OCI-LY7 (cell line): ENCODE measurements at regions not wholly inside any gene's neighbourhood (a gene's known extent, or its start where the extent isn't known, plus 50 kb on each side); places are given as distances from the start of the nearest gene placed in this dataset.

Experiments used
- BruUV-seq: library from RNA; stranded (reverse); fragments of 400-500 nt; replicated peaks from 2 replicates; lab custom pipeline; 2021; lab: Mats Ljungman, UMichigan
- CTCF ChIA-PET: fragments of 300-600 bp; sonication (Branson Sonifier 250); formaldehyde crosslinking; loops from one replicate; lab custom pipeline; 2022; ENCODE audit warnings: antibody characterized with exemption; ENCODE audit not compliant: unreplicated experiment; lab: Charles Lee
- POLR2A ChIA-PET: fragments of 300-600 bp; sonication (Branson Sonifier 250); formaldehyde crosslinking; loops from one replicate; lab custom pipeline; 2022; ENCODE audit warnings: antibody characterized with exemption; lab: Charles Lee
- DNase-seq: peaks from one replicate; pipeline ENCODE4 v3.0.0-alpha.2; 2015; ENCODE audit warnings: low spot score
- H2AFZ ChIP-seq: fragments of 200-600 bp; sonication (generic), shearing (Covaris generic); 2 replicates; pipeline ENCODE4 v1.6.1; 2014; ENCODE audit warnings: mild to moderate bottlenecking, antibody characterized with exemption, low read length, moderate library complexity
- H3K27ac ChIP-seq: fragments of 200-600 bp; sonication (generic); 2 replicates; pipeline ENCODE4 v1.5.1; 2014; ENCODE audit warnings: mixed run types, low read depth, mild to moderate bottlenecking, moderate library complexity, low read length, inconsistent platforms; ENCODE audit not compliant: poor library complexity, severe bottlenecking
- H3K36me3 ChIP-seq: fragments of 200-600 bp; sonication (generic); 2 replicates; pipeline ENCODE4 v1.6.1; 2014; ENCODE audit warnings: mild to moderate bottlenecking, antibody characterized with exemption, low read length, moderate library complexity, mixed read lengths; ENCODE audit not compliant: insufficient read depth
- H3K4me1 ChIP-seq: fragments of 200-600 bp; sonication (generic); 2 replicates; pipeline ENCODE4 v1.5.1; 2014; ENCODE audit warnings: mild to moderate bottlenecking, low read length; ENCODE audit not compliant: insufficient read depth, poor library complexity, severe bottlenecking
- H3K4me2 ChIP-seq: fragments of 200-600 bp; sonication (generic); 2 replicates; pipeline ENCODE4 v1.6.1; 2014; ENCODE audit warnings: mild to moderate bottlenecking, low read length
- H3K4me3 ChIP-seq: fragments of 200-600 bp; sonication (generic); 2 replicates; pipeline ENCODE4 v1.5.1; 2014; ENCODE audit warnings: mild to moderate bottlenecking, low read depth, low read length; ENCODE audit not compliant: poor library complexity, severe bottlenecking
- H3K79me2 ChIP-seq: fragments of 200-600 bp; sonication (generic); 2 replicates; pipeline ENCODE4 v1.6.1; 2016; ENCODE audit warnings: low read depth, mild to moderate bottlenecking, low read length, moderate library complexity, mixed read lengths; ENCODE audit not compliant: insufficient read depth
- H3K9me2 ChIP-seq: fragments of 200-600 bp; sonication (generic); 2 replicates; pipeline ENCODE4 v1.6.1; 2016; ENCODE audit warnings: mild to moderate bottlenecking, low read length, mixed read lengths; ENCODE audit not compliant: insufficient read depth
- H3K9me3 ChIP-seq: fragments of 200-600 bp; sonication (generic); 2 replicates; pipeline ENCODE4 v1.6.1; 2014; ENCODE audit warnings: mild to moderate bottlenecking, mixed run types, low read length, mixed read lengths
- H4K20me1 ChIP-seq: fragments of 200-600 bp; sonication (generic); 2 replicates; pipeline ENCODE4 v1.6.1; 2014; ENCODE audit warnings: mild to moderate bottlenecking, antibody characterized with exemption, low read length, moderate library complexity, mixed read lengths; ENCODE audit not compliant: insufficient read depth
- CTCF ChIP-seq: fragments of 200-600 bp; sonication (generic); conservative IDR thresholded peaks from 2 replicates; pipeline ENCODE4 v1.5.1; 2014; ENCODE audit warnings: mild to moderate bottlenecking, antibody characterized with exemption, low read length, moderate library complexity, mixed read lengths
- EZH2phosphoT487 ChIP-seq: fragments of 200-600 bp; sonication (generic); IDR thresholded peaks from 2 replicates; pipeline ENCODE4 v1.6.1; 2018; ENCODE audit warnings: low read depth, borderline replicate concordance, mild to moderate bottlenecking, mixed run types, antibody characterized with exemption, low read length, moderate library complexity, mixed read lengths
- intact Hi-C: fragments of 100-400 bp; cut with micrococcal nuclease; formaldehyde crosslinking; loops from one replicate; pipeline ENCODE4 v1.10.0; 2022; ENCODE audit not compliant: unreplicated experiment

GRCh38 chr2:235115521-235115920 lies 163.7 kb downstream of the SH3BP4 start:
- Histone ChIP-seq H3K9me2 (no peaks in the 10 kb centered on the region), H3K4me1 (no peaks in the 10 kb centered on the region), H3K4me2 (no peak overlapping the region), H3K27ac (no peak overlapping the region), H3K79me2 (no peaks in the 10 kb centered on the region), H4K20me1 (no peaks in the 10 kb centered on the region), H3K9me3 (0 out of 2 replicates have a peak, but pooled peaks cover 7% of the 10 kb centered on the region), H3K36me3 (no peaks in the 10 kb centered on the region), H2AFZ (no peak overlapping the region), H3K4me3 (no peak overlapping the region)
- DNase-seq: no peak
- BruUV-seq: no TSS peak
- ChIA-PET POLR2A (interaction anchor here (0.7 to 1.0 kb wide), 2 partner anchors 9 to 138 kb away, joined by 3 to 4 read pairs; no protein-coding TSS in a partner anchor), CTCF (no interaction called here)
- TF ChIP-seq CTCF (no peak), EZH2phosphoT487 (no peak)
- intact Hi-C loops: no loop called here

DNA sequence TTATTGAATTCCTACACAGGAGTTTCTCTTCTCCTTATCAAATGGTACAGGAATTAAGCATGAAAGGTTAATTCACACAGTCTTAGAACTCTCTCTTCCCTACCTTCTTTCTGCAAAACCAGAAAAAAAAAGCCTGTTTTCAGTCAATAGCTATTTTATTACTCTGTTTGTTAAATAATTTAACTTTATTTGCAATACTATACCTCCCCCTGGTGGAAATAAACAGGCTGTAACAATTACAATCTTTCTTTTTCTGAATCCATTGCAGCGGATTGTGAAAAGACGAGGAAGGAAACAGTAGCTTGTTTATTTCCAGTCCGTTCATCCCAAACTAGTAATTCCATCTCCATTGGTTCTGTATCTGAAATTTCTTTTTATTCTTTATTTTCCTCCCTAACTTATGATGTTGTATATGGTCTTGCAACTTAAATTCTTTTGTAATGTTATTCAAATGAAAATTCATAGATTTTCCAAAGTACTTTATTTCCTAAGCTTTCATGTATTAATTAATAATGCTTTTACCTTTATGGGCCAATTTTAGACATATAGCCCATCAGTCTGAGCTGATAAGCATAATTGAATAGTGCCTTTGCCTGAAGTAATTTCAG lies 165.2 kb downstream of the SH3BP4 start:
- H2AFZ ChIP-seq: no peak overlapping the region
- no peaks in the 10 kb centered on the region for H3K36me3 ChIP-seq
- H3K4me3 ChIP-seq: no peak overlapping the region
- TF ChIP-seq CTCF (peak; percentile 86), EZH2phosphoT487 (no peak)
- BruUV-seq: no TSS peak
- H4K20me1 ChIP-seq: no peaks in the 10 kb centered on the region
- H3K9me2 ChIP-seq: no peaks in the 10 kb centered on the region
- intact Hi-C loops: loop anchor here (1.0 kb wide), 1 partner anchor 567 kb away; no protein-coding TSS in a partner anchor
- H3K4me1 ChIP-seq: no peaks in the 10 kb centered on the region
- H3K27ac ChIP-seq: no peak overlapping the region
- CTCF ChIA-PET: no interaction called here
- H3K9me3 ChIP-seq: 0 out of 2 replicates have a peak, but pooled peaks cover 7% of the 10 kb centered on the region
- DNase-seq: peak; percentile 48
- H3K4me2 ChIP-seq: no peak overlapping the region
- H3K79me2 ChIP-seq: no peaks in the 10 kb centered on the region
- POLR2A ChIA-PET: interaction anchor here (0.6 kb wide), 1 partner anchor 54 kb away, joined by 3 read pairs; no protein-coding TSS in a partner anchor

- intact Hi-C loops: no loop called here
- no peaks in the 10 kb centered on the region for H3K9me3 ChIP-seq
- no peaks in the 10 kb centered on the region for H3K4me1 ChIP-seq
- CTCF ChIA-PET: no interaction called here
- no peak overlapping the region for H3K27ac ChIP-seq
- H4K20me1 ChIP-seq: no peaks in the 10 kb centered on the region
- no peak overlapping the region for H3K4me2 ChIP-seq
- no TSS peak for BruUV-seq
- TF ChIP-seq EZH2phosphoT487 (no peak), CTCF (no peak)
- no peaks in the 10 kb centered on the region for H3K79me2 ChIP-seq
- H3K9me2 ChIP-seq: no peaks in the 10 kb centered on the region
- H2AFZ ChIP-seq: no peak overlapping the region
- H3K4me3 ChIP-seq: no peak overlapping the region
- POLR2A ChIA-PET: no interaction called here
- H3K36me3 ChIP-seq: no peaks in the 10 kb centered on the region
- DNase-seq: no peak
Measured at GRCh38 chr2:235126768-235127167, 175.0 kb downstream of the SH3BP4 start.
